ENCODE measurements at regions not wholly inside any gene's neighbourhood (a gene's known extent, or its start where the extent isn't known, plus 50 kb on each side); places are given as distances from the start of the nearest gene placed in this dataset.

DNA sequence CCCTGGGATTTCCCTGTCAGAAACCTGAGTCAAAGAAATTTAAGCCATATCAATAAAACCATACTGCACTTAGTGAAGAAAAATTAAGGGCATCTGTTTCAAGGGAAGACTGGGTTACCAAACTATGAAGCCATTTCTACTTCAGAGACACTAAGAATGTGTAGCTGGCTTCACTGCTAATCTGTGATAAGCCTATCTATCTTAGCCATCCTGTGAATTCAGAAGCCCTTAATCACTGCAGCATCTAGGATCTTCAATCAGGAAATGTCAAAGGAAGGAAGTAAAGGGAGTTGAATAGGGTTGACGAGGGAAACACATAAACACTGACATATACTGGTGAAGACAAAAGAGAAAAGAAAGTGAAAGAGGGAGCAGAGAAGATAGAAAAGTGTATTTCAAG lies 777.6 kb upstream of the DIAPH2 start:
- BruUV-seq (replicated peaks): no TSS peak
- Histone ChIP-seq H3K9me3 (ENCODE audit: low read depth, low read length, poor library complexity, severe bottlenecking) (no peaks in the 10 kb centered on the region), H3K27ac (ENCODE audit: low read depth, low read length, poor library complexity, severe bottlenecking) (no peak overlapping the region), H3K4me3 (ENCODE audit: low read depth, low read length, poor library complexity, severe bottlenecking) (no peak overlapping the region), H3K4me1 (ENCODE audit: insufficient read depth, low read length, poor library complexity, severe bottlenecking) (no peaks in the 10 kb centered on the region), H3K36me3 (ENCODE audit: insufficient read depth, low read length, poor library complexity, severe bottlenecking) (no peaks in the 10 kb centered on the region), H3K27me3 (replicated peaks; ENCODE audit: insufficient read depth, low read depth, low read length, poor library complexity) (no peaks in the 10 kb centered on the region)
- TF ChIP-seq, protein P1, sequence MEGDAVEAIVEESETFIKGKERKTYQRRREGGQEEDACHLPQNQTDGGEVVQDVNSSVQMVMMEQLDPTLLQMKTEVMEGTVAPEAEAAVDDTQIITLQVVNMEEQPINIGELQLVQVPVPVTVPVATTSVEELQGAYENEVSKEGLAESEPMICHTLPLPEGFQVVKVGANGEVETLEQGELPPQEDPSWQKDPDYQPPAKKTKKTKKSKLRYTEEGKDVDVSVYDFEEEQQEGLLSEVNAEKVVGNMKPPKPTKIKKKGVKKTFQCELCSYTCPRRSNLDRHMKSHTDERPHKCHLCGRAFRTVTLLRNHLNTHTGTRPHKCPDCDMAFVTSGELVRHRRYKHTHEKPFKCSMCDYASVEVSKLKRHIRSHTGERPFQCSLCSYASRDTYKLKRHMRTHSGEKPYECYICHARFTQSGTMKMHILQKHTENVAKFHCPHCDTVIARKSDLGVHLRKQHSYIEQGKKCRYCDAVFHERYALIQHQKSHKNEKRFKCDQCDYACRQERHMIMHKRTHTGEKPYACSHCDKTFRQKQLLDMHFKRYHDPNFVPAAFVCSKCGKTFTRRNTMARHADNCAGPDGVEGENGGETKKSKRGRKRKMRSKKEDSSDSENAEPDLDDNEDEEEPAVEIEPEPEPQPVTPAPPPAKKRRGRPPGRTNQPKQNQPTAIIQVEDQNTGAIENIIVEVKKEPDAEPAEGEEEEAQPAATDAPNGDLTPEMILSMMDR (conservative IDR thresholded peaks at IDR 0.05; ENCODE audit: low read depth, low read length): no peak
- TF ChIP-seq EZH2 (IDR thresholded peaks at IDR 0.05; ENCODE audit: borderline replicate concordance, low read depth, low read length, poor library complexity, severe bottlenecking): no peak
- peak; percentile 13 for DNase-seq (ENCODE audit: low spot score)
- POLR2A ChIA-PET (ENCODE audit: low non-redundant PET): no interaction called here
- intact Hi-C loops (cut with micrococcal nuclease; ENCODE audit: unreplicated experiment): loop anchor here (2.0 to 10.0 kb wide), 2 partner anchors 142 to 276 kb away; no protein-coding TSS in a partner anchor
- CTCF ChIA-PET: no interaction called here

DNA sequence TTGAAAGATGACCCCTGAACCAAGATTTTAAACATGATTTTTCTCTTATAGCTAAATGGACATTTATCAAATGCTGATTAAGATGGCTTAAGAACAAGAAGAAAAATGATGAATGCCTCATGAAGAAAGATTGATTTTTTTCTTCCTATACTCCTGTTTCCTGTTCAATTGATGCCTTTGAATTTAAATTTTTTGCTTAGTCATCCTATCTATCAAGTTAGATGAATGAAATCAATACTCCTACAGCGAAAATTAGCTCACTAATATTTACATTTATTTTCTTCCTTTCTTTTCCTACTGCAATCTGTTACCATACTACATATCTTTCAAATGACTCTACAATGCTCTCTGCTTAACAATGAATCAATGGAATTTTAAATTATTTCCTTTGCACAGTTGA lies 773.6 kb upstream of the DIAPH2 start:
- BruUV-seq (replicated peaks): no TSS peak
- intact Hi-C loops (cut with micrococcal nuclease; ENCODE audit: unreplicated experiment): no loop called here
- ChIA-PET POLR2A (ENCODE audit: low non-redundant PET) (no interaction called here), CTCF (no interaction called here)
- H3K4me3 ChIP-seq (ENCODE audit: low read depth, low read length, poor library complexity, severe bottlenecking): no peak overlapping the region
- no peaks in the 10 kb centered on the region for H3K27me3 ChIP-seq (replicated peaks; ENCODE audit: insufficient read depth, low read depth, low read length, poor library complexity)
- TF ChIP-seq, protein P1 (conservative IDR thresholded peaks at IDR 0.05; ENCODE audit: low read depth, low read length): no peak
- TF ChIP-seq EZH2 (IDR thresholded peaks at IDR 0.05; ENCODE audit: borderline replicate concordance, low read depth, low read length, poor library complexity, severe bottlenecking): no peak
- no peaks in the 10 kb centered on the region for H3K9me3 ChIP-seq (ENCODE audit: low read depth, low read length, poor library complexity, severe bottlenecking)
- DNase-seq (ENCODE audit: low spot score): no peak
- no peaks in the 10 kb centered on the region for H3K36me3 ChIP-seq (ENCODE audit: insufficient read depth, low read length, poor library complexity, severe bottlenecking)
- no peak overlapping the region for H3K27ac ChIP-seq (ENCODE audit: low read depth, low read length, poor library complexity, severe bottlenecking)
- no peaks in the 10 kb centered on the region for H3K4me1 ChIP-seq (ENCODE audit: insufficient read depth, low read length, poor library complexity, severe bottlenecking)

DNA sequence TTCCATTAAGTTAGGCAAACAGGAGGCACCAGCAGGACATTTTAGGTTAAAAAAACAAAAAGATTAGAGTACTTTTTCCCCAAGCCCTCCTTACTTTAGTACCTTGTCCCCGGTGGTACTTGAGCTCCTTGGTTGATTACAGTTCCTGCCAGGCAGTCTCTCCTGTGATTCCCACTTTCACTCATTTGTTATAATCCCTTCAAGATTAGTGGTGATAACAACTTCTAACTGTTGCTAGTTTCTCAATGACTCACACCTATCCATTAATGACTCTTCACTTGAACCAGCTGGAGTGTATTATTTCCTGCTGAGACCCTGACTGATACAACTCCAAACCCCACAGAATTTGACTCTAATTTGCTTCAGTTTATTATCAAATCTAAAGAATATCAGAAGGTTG lies 765.0 kb upstream of the DIAPH2 start:
- POLR2A ChIA-PET (ENCODE audit: low non-redundant PET): no interaction called here
- H3K4me3 ChIP-seq (ENCODE audit: low read depth, low read length, poor library complexity, severe bottlenecking): no peak overlapping the region
- intact Hi-C loops (cut with micrococcal nuclease; ENCODE audit: unreplicated experiment): no loop called here
- TF ChIP-seq, protein P1 (conservative IDR thresholded peaks at IDR 0.05; ENCODE audit: low read depth, low read length): no peak
- no peak for TF ChIP-seq EZH2 (IDR thresholded peaks at IDR 0.05; ENCODE audit: borderline replicate concordance, low read depth, low read length, poor library complexity, severe bottlenecking)
- no TSS peak for BruUV-seq (replicated peaks)
- peak; percentile 26 for DNase-seq (ENCODE audit: low spot score)
- peaks cover 3% of the 10 kb centered on the region for H3K27me3 ChIP-seq (replicated peaks; ENCODE audit: insufficient read depth, low read depth, low read length, poor library complexity)
- no peaks in the 10 kb centered on the region for H3K4me1 ChIP-seq (ENCODE audit: insufficient read depth, low read length, poor library complexity, severe bottlenecking)
- no peaks in the 10 kb centered on the region for H3K9me3 ChIP-seq (ENCODE audit: low read depth, low read length, poor library complexity, severe bottlenecking)
- no peak overlapping the region for H3K27ac ChIP-seq (ENCODE audit: low read depth, low read length, poor library complexity, severe bottlenecking)
- CTCF ChIA-PET: no interaction called here
- H3K36me3 ChIP-seq (ENCODE audit: insufficient read depth, low read length, poor library complexity, severe bottlenecking): no peaks in the 10 kb centered on the region

Measured in A673 (cell line).